VCaP (cell line): ENCODE measurements at regions not wholly inside any gene's neighbourhood (a gene's known extent, or its start where the extent isn't known, plus 50 kb on each side); places are given as distances from the start of the nearest gene placed in this dataset.
"Not testable (repeated sequence)": the region's sequence is repeated elsewhere in the genome, so short reads cannot be mapped to it uniquely, and the experiment has no call there.

Experiments
- H3K27ac ChIP-seq: fragments of 450-650 bp; 2 replicates; pipeline ENCODE4 v1.5.1; 2017
- TF ChIP-seq, protein P1 (sequence below): fragments of 450-650 bp; conservative IDR thresholded peaks from 2 replicates; pipeline ENCODE4 v1.5.1; 2017; ENCODE audit warnings: mild to moderate bottlenecking, moderate library complexity

DNA sequence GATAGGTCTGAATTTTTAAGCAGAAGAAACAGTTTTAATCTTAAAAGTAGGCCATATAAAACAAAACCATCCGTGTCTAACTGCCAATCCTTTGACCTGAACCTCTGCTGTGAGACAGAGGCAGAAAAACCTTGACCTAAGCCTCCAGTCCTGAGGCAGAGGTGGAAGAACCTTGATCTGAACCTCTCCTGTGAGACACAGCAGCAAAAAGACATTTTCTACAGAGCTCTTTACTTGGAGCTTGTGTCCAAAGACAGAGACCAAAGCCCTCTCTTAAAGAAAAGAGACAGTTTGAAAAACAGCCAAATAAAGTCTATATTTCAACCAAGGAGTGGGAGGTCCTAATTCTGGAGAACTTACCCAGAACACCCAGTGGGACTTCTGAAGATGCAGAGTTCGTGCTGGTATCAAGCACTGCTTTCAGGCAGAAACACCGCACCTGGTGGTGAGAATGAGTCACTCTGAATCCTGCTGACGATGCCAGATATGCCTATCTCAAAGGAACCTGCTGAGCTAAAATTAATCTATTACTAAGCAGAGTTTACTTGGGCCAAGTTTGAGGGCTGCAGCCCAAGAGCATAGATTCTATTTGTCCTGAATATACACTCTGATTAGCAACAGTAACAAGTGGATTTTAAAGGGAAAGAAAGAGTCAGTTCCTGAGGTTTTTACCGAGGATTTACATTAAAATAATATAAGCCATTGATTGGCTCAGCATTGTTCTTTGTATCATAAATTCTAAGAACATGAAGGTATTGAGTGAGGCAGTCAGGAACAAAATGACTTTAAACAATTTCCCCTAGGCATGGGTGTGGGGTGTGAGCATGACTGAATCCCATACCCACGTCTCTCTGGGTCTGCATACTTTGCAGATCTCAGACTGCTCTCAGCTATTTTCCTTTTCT is 806.4 kb downstream of the TRIB2 start:
- no peak overlapping the region for H3K27ac ChIP-seq
- TF ChIP-seq, protein P1, sequence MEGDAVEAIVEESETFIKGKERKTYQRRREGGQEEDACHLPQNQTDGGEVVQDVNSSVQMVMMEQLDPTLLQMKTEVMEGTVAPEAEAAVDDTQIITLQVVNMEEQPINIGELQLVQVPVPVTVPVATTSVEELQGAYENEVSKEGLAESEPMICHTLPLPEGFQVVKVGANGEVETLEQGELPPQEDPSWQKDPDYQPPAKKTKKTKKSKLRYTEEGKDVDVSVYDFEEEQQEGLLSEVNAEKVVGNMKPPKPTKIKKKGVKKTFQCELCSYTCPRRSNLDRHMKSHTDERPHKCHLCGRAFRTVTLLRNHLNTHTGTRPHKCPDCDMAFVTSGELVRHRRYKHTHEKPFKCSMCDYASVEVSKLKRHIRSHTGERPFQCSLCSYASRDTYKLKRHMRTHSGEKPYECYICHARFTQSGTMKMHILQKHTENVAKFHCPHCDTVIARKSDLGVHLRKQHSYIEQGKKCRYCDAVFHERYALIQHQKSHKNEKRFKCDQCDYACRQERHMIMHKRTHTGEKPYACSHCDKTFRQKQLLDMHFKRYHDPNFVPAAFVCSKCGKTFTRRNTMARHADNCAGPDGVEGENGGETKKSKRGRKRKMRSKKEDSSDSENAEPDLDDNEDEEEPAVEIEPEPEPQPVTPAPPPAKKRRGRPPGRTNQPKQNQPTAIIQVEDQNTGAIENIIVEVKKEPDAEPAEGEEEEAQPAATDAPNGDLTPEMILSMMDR, result no peak

DNA sequence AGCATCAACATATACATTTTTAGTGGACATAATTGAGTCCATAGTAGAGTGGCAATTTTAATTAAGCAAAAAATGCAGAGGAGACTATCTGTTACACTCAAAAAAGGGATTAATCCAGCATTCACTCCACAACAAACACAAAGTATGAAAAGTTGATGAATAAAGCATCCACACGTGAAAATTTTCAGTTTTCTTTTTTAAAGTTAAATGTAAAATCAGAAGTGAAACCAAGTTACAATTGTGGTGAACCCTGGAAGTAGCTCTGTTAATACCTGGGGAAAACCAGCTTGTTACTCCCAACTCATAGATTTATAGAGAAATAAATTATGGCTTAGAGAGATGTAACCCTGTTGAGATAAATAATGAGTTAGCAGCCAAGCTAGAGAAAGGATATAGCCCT is 807.8 kb downstream of the TRIB2 start:
- no peak overlapping the region for H3K27ac ChIP-seq
- TF ChIP-seq, protein P1, result no peak

DNA sequence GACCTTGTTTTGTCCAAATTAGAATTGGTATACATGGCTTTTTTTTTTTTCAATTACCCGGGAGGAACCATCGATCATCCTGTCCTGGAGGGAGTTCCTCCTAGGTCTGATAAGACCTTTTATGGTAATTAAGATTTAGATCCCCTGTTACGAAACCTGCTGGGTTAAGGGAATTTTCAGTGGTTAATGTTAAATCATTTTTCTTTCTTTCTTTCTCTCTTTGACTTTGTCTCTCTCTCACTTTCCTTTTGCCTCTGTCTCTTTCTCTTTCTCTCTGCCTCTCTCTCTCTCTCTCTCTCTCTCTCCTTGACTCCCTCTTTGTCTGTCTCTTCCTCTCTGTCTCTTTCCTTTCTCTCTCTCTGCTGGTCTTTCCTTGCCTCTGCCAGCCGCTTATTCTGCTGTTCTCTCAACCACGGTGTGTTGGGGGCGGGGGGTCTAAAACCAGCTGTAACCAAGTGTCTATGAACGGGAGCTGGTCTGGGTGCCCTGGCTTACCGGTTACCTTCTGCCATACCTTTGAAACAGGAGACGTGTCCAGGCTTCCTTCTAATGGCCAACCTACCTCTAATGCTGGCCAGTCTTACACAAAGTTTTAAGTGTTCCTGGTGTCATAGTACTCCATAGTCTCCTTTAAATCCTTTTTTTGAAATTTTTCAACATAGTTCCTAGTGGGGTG is 815.1 kb downstream of the TRIB2 start:
- H3K27ac ChIP-seq, result not testable (repeated sequence)

DNA sequence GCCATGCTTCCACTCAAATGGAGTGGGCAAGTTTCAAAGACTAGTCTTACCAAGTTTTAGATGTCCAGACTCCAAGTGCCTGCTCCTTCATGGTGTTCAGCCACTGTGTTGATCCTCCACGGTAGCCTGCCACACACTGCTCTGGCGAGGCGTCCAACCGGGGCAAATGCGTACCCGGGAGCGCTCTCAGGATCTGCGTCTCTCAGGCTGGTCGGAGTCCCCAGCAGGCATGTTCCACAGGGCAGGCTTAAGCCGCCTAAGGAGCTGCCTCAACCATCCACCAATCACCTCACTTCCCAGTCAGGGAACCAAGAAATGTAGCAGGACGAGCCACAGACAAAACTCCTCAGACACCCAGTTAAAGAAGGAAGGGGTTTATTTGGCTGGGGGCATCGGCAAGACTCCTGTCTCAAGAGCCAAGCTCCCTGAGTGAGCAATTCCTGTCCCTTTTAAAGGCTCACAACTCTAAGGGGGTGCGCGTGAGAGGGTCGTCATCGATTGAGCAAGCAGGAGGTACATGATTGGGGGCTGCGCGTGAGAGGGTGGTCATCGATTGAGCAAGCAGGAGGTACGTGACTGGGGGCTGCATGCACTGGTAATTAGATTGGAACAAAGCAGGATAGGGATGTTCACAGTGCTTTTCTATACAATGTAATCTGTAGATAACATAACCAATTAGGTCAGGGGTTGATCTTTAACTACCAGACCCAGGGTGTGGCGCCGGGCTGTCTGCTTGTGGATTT is 816.2 kb downstream of the TRIB2 start:
- H3K27ac ChIP-seq, result not testable (repeated sequence)

DNA sequence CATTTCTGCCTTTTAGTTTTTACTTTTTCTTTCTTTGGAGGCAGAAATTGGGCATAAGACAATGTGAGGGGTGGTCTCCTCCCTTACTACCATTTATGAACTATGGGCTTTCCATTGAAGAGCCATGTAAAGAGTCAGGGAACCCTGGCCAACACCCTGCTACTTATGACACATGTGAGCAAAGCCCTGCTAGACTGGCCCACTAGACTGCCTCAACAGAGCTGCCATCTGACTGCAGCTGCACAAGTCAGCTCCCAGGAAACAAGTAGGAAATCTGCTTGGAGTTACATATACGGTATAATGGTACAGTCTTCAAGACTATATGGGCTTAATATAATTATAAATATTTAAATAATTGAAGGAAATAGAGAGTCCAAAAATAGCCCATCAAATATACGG is 816.8 kb downstream of the TRIB2 start:
- no peak overlapping the region for H3K27ac ChIP-seq
- TF ChIP-seq, protein P1, result no peak

DNA sequence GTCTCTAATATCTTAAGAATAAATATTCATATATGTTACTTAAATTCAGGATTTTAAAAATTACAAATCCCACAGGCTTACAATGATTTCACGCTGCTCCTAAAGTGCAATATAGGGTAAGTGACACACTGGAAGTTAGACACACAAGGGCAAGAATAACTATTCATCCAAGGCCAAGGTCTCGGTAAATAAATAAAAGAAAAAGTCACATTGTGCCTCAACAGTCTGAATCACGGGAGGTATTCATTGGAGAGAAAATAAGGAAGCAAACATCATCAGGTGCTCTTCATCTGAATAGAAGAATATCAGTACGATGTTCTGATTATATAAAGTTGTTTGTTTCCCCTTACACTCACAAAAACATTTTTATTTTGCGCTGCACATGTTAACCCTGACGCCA is 820.2 kb downstream of the TRIB2 start:
- TF ChIP-seq, protein P1, result no peak
- no peak overlapping the region for H3K27ac ChIP-seq

DNA sequence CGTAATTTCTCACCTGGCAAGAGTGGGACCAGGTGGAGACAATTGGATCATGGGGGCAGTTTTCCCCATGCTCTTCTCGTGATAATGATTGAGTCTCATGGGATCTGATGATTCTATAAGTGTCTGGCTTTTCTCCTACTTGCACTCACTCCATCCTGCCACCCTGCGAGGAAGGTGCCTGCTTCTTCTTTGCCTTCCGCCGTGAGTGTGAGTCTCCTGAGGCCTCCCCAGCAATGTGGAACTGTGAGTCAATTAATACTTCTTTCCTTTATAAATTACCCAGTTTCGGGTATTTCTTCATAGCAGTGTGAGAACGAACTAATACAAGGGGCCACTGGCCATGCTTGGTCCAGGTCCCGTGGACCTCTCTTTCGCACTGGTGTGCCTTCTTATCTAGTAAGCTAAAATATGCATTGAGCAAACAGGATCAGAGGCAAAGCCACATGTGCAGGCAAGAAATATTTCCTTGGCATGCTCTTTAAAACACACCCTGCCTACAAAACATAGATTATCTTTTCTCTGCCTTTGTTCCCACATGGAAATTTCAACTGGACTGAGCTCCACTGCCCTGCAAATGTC is 821.1 kb downstream of the TRIB2 start:
- TF ChIP-seq, protein P1, result no peak
- 0 out of 2 replicates have a peak overlapping the region, but pooled peaks have one; percentile 4 for H3K27ac ChIP-seq

DNA sequence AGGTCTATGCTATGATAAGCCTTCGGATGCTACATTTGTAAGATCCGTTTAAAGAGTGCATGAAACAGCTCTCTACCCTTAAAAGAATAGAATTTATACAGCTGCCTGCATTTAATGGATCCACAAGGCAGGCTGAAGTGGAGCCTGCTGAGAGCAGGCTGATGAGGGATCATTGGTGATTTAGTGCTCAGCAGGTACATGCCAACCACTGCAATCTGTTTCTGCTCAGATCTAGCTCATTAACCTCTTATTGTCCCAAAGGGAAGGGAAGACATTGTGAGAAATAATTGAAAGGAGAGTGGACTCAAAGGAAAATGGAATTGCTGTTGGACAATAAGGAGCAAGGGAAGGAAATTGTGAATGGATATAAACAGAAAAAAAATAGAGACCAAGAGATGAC is 822.6 kb downstream of the TRIB2 start:
- TF ChIP-seq, protein P1, result no peak
- H3K27ac ChIP-seq, result no peak overlapping the region
